OCI-LY3 (cell line): ENCODE measurements at regions not wholly inside any gene's neighbourhood (a gene's known extent, or its start where the extent isn't known, plus 50 kb on each side); places are given as distances from the start of the nearest gene placed in this dataset.
A peak's percentile ranks its signal among the peaks of the same experiment; 100 is the strongest.

Experiments used
- H2AFZ ChIP-seq: fragments of 200-600, 300-600 bp; shearing (Covaris generic); 2 replicates; pipeline ENCODE4 v1.6.0; 2014; ENCODE audit warnings: antibody characterized with exemption, low read depth, low read length
- H3K27ac ChIP-seq: fragments of 200-600, 300-600 bp; sonication (generic); 2 replicates; pipeline ENCODE4 v1.5.1; 2014; ENCODE audit warnings: mild to moderate bottlenecking, low read length, moderate library complexity, mixed read lengths
- H3K27me3 ChIP-seq: fragments of 200-600, 300-600 bp; sonication (generic); 2 replicates; pipeline ENCODE4 v1.6.1; 2014; ENCODE audit warnings: low read depth, low read length, mixed read lengths
- H3K36me3 ChIP-seq: fragments of 200-600, 300-600 bp; sonication (generic); replicated peaks from 2 replicates; pipeline ENCODE3; 2014; ENCODE audit warnings: low read depth, low read length, mixed read lengths
- H3K4me1 ChIP-seq: fragments of 300-600, 200-600 bp; sonication (generic); 2 replicates; pipeline ENCODE4 v1.6.1; 2014; ENCODE audit warnings: low read length, mixed read lengths
- H3K4me2 ChIP-seq: fragments of 200-600, 300-600 bp; sonication (generic); 2 replicates; pipeline ENCODE4 v1.6.1; 2014; ENCODE audit warnings: low read length, mixed read lengths
- H3K4me3 ChIP-seq: fragments of 300-600, 200-600 bp; sonication (generic); 2 replicates; pipeline ENCODE4 v1.5.1; 2014; ENCODE audit warnings: antibody characterized with exemption, mild to moderate bottlenecking, low read length, moderate library complexity
- H3K79me2 ChIP-seq: fragments of 300-600, 200-600 bp; shearing (Covaris generic); 2 replicates; pipeline ENCODE4 v1.6.1; 2014; ENCODE audit warnings: mild to moderate bottlenecking, low read length, mixed read lengths
- H3K9ac ChIP-seq: fragments of 300-600, 200-600 bp; shearing (Covaris generic); 2 replicates; pipeline ENCODE4 v1.6.0; 2014; ENCODE audit warnings: mild to moderate bottlenecking, low read length, moderate library complexity
- H3K9me3 ChIP-seq: fragments of 200-600, 300-600 bp; shearing (Covaris generic); 2 replicates; pipeline ENCODE4 v1.6.1; 2014; ENCODE audit warnings: low read length, mixed read lengths; ENCODE audit not compliant: insufficient read depth
- H4K20me1 ChIP-seq: fragments of 200-600, 300-600 bp; sonication (generic); 2 replicates; pipeline ENCODE4 v1.6.1; 2016; ENCODE audit warnings: low read length, mixed read lengths; ENCODE audit not compliant: insufficient read depth
- CTCF ChIP-seq: fragments of 200-600, 300-600 bp; sonication (generic); IDR thresholded peaks from 2 replicates; pipeline ENCODE4 v1.5.1; 2014; ENCODE audit warnings: antibody characterized with exemption, low read length, low read depth
- EZH2phosphoT487 ChIP-seq: fragments of 200-600 bp; shearing (Covaris generic); IDR thresholded peaks from 2 replicates; pipeline ENCODE4 v1.6.1; 2018; ENCODE audit warnings: antibody characterized with exemption, mixed run types, low read depth

- TF ChIP-seq EZH2phosphoT487 (no peak), CTCF (no peak)
- H3K4me1 ChIP-seq: no peaks in the 10 kb centered on the region
- no peak overlapping the region for H3K4me3 ChIP-seq
- no peaks in the 10 kb centered on the region for H3K36me3 ChIP-seq
- no peaks in the 10 kb centered on the region for H3K79me2 ChIP-seq
- no peaks in the 10 kb centered on the region for H3K27me3 ChIP-seq
- H3K9me3 ChIP-seq: no peaks in the 10 kb centered on the region
- 0 out of 2 replicates have a peak overlapping the region, but pooled peaks have one; percentile 34 for H2AFZ ChIP-seq
- H3K9ac ChIP-seq: no peak overlapping the region
- H4K20me1 ChIP-seq: no peaks in the 10 kb centered on the region
- no peak overlapping the region for H3K4me2 ChIP-seq
- H3K27ac ChIP-seq: no peak overlapping the region
These were observed 883.4 kb upstream of the SPRY2 start for GRCh38 chr13:81224209-81224833.

- H3K4me3 ChIP-seq: no peak overlapping the region
- H3K79me2 ChIP-seq: no peaks in the 10 kb centered on the region
- no peaks in the 10 kb centered on the region for H3K4me1 ChIP-seq
- no peak overlapping the region for H3K9ac ChIP-seq
- H3K36me3 ChIP-seq: no peaks in the 10 kb centered on the region
- no peak overlapping the region for H2AFZ ChIP-seq
- no peaks in the 10 kb centered on the region for H3K27me3 ChIP-seq
- no peak overlapping the region for H3K4me2 ChIP-seq
- no peaks in the 10 kb centered on the region for H4K20me1 ChIP-seq
- TF ChIP-seq CTCF (no peak), EZH2phosphoT487 (no peak)
- no peaks in the 10 kb centered on the region for H3K9me3 ChIP-seq
- no peak overlapping the region for H3K27ac ChIP-seq
These were observed 882.9 kb upstream of the SPRY2 start for GRCh38 chr13:81223778-81224177.

GRCh38 chr13:81211713-81212112, 870.8 kb upstream of the SPRY2 start:
- H2AFZ ChIP-seq: no peak overlapping the region

GRCh38 chr13:81207636-81208035, 866.7 kb upstream of the SPRY2 start:
- H2AFZ ChIP-seq: no peak overlapping the region
- 0 out of 2 replicates have a peak, but pooled peaks cover 7% of the 10 kb centered on the region for H3K9me3 ChIP-seq
- H3K27ac ChIP-seq: no peak overlapping the region
- TF ChIP-seq CTCF: no peak
- no peak for TF ChIP-seq EZH2phosphoT487
- H3K4me2 ChIP-seq: no peak overlapping the region
- H3K27me3 ChIP-seq: no peaks in the 10 kb centered on the region
- no peak overlapping the region for H3K4me3 ChIP-seq
- no peaks in the 10 kb centered on the region for H3K36me3 ChIP-seq
- no peaks in the 10 kb centered on the region for H4K20me1 ChIP-seq
- no peak overlapping the region for H3K9ac ChIP-seq
- no peaks in the 10 kb centered on the region for H3K79me2 ChIP-seq
- no peaks in the 10 kb centered on the region for H3K4me1 ChIP-seq

More at GRCh38 chr13:81211713-81212112, 870.8 kb upstream of the SPRY2 start:
- Histone ChIP-seq H3K9ac (no peak overlapping the region), H3K4me2 (no peak overlapping the region), H3K27me3 (no peaks in the 10 kb centered on the region), H4K20me1 (no peaks in the 10 kb centered on the region), H3K27ac (no peak overlapping the region), H3K4me3 (no peak overlapping the region), H3K79me2 (no peaks in the 10 kb centered on the region), H3K4me1 (no peaks in the 10 kb centered on the region), H3K9me3 (no peaks in the 10 kb centered on the region), H3K36me3 (no peaks in the 10 kb centered on the region)
- TF ChIP-seq CTCF (no peak), EZH2phosphoT487 (no peak)
